Kidney (tissue), 13 donors: ENCODE measurements at regions not wholly inside any gene's neighbourhood (a gene's known extent, or its start where the extent isn't known, plus 50 kb on each side); places are given as distances from the start of the nearest gene placed in this dataset.

Experiments
- DNase-seq, 5 donors: peaks; one replicate each; pipeline ENCODE4 v3.0.0-alpha.2; 2013 to 2020
- FAIRE-seq: peaks from 2 replicates; lab custom pipeline; 2012; peaks lifted over from hg19 to GRCh38; lab: Jason Lieb, UNC
- H3K27ac ChIP-seq, 2 donors: one replicate each; pipeline ENCODE4 v1.7.0; 2013; ENCODE audit warnings: low read depth in 2 of 2, low read length in 2 of 2, inconsistent platforms in 1 of 2
- H3K27me3 ChIP-seq: one replicate; pipeline ENCODE4 v1.7.1; 2013; ENCODE audit warnings: low read length, inconsistent platforms; ENCODE audit not compliant: control insufficient read depth, insufficient read depth
- H3K36me3 ChIP-seq, 3 donors: one replicate each; pipeline versions ENCODE4 v1.7.0 to v1.7.1; 2013; ENCODE audit warnings: low read length in 3 of 3, control low read depth in 1 of 3, inconsistent platforms in 1 of 3; ENCODE audit not compliant: insufficient read depth in 3 of 3, control insufficient read depth in 2 of 3
- H3K4me1 ChIP-seq, 3 donors: one replicate each; pipeline versions ENCODE4 v1.7.0 to v1.7.1; 2013; ENCODE audit warnings: low read length in 3 of 3, inconsistent platforms in 1 of 3, low read depth in 1 of 3; ENCODE audit not compliant: control insufficient read depth in 2 of 3, insufficient read depth in 2 of 3
- H3K4me3 ChIP-seq, 3 donors: one replicate each; pipeline versions ENCODE4 v1.7.0 to v1.8.1; 2013; ENCODE audit warnings: low read length in 3 of 3, control low read depth in 1 of 3, inconsistent platforms in 1 of 3
- H3K9ac ChIP-seq, 3 donors: one replicate each; pipeline versions ENCODE4 v1.7.0 to v1.7.1; 2013; ENCODE audit warnings: low read length in 3 of 3, control low read depth in 1 of 3, inconsistent platforms in 1 of 3
- H3K9me3 ChIP-seq, 3 donors: one replicate each; pipeline versions ENCODE4 v1.7.0 to v1.7.1; 2013; ENCODE audit warnings: low read length in 3 of 3, control low read depth in 1 of 3, inconsistent platforms in 1 of 3; ENCODE audit not compliant: control insufficient read depth in 2 of 3, insufficient read depth in 1 of 3
- intact Hi-C: fragments of 100-400 bp; cut with DNase I; formaldehyde crosslinking; loops from one replicate; pipeline ENCODE4 v1.11.1; 2022
- TF ChIP-seq, protein P1 (sequence below): IDR thresholded peaks from 3 replicates; pipeline ENCODE4 v1.5.1; 2012; ENCODE audit warnings: mild to moderate bottlenecking, moderate library complexity, borderline replicate concordance; ENCODE audit not compliant: insufficient read depth; ENCODE audit errors: extremely low read depth
- donor health status: control.
- donor health status: control.
- donor health status: control.
- donor health status: control.
- donor health status: control.
- donor health status: DM: yes; HTN: yes; CAD: no.
- donor health status: Normal renal cell carcinoma (clear cell type).

DNA sequence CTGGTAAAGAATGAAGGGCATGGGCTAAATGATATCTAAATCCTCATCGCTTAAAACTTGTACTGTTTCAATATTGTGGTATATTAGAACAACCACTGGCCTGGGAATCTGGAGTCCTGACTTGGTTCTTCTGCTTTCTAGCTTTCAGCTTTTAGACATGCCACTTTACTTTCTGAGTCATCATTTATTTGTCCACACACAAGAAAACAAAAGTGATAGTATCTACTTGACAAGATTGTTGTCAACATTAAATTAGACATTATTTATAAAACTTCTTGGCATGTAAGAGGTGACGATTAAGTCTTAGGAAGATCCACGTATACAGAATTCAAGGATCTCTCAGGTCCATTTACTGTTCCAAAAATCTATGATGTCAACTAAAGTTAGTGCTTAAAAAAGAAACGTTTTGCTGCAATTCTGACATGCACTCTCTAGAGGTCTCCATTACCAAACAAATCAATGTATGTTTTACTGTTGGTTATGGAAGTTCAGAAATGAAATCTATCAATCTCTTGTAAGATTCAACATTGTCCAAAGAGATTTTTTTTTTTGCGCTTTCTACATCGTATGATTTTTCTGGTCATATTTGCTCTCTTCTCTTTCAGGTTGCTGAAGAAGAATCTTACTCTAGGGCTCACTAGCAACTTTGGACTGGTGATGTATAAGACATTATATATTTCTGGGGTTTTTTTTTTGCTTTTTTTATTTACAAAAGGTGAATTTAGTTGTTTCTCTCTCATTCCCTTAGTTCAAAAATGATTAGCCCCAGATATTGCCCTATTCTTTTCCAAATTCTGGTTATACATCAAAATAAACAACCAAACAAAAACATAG is 53.6 kb upstream of the DYNC1I1 start:
- Histone ChIP-seq H3K9me3 (no peaks in the 10 kb centered on the region), H3K9ac (no peak overlapping the region), H3K4me1 (no peaks in the 10 kb centered on the region), H3K36me3 (no peaks in the 10 kb centered on the region), H3K4me3 (no peak overlapping the region), H3K27me3 (no peaks in the 10 kb centered on the region), H3K27ac (no peak overlapping the region)
- FAIRE-seq (peak; percentile 79), DNase-seq (peak in 2 of 5 donors; percentile 15 to 22)
- TF ChIP-seq, protein P1, sequence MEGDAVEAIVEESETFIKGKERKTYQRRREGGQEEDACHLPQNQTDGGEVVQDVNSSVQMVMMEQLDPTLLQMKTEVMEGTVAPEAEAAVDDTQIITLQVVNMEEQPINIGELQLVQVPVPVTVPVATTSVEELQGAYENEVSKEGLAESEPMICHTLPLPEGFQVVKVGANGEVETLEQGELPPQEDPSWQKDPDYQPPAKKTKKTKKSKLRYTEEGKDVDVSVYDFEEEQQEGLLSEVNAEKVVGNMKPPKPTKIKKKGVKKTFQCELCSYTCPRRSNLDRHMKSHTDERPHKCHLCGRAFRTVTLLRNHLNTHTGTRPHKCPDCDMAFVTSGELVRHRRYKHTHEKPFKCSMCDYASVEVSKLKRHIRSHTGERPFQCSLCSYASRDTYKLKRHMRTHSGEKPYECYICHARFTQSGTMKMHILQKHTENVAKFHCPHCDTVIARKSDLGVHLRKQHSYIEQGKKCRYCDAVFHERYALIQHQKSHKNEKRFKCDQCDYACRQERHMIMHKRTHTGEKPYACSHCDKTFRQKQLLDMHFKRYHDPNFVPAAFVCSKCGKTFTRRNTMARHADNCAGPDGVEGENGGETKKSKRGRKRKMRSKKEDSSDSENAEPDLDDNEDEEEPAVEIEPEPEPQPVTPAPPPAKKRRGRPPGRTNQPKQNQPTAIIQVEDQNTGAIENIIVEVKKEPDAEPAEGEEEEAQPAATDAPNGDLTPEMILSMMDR: peak; percentile 10
- intact Hi-C loops: no loop called here

DNA sequence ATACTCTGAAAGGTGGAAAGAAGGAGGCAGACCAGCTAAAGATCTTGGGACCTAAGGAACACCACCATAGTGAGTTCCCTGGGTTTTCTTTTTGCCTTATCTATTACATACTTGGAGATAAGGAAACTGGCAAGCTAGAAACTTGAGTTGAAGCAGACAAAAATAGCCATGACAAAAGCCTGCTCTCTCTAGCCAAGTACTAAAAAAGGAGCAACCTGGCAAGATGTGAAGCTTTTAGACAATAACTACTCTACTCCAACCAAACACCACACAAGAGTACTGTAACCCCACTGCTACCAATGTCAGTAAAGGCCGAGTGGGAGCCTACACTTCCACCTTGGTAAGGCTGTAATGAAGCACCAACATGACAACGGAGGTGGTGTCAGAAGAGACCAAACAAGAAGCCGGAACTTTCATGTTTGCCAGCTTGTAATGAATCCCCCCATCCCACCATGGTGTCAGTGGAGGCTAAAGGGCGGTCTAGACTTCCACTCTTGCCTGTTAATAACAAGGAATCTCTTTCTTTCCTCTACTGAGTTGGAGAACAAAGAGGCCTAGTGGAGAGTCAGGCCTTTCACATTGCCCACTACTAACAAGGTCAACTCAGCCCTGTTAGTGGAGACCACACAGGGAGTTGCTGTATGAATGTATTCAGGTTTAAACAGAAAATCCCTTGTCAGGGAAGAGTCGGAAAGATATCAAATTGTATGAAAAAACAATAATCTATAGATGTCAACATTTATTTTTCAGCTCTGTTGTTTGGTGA is 55.8 kb upstream of the DYNC1I1 start:
- no peak for DNase-seq
- TF ChIP-seq, protein P1: no peak
- Histone ChIP-seq H3K4me3 (no peak overlapping the region), H3K9me3 (no peaks in the 10 kb centered on the region), H3K9ac (no peak overlapping the region), H3K36me3 (no peaks in the 10 kb centered on the region), H3K27ac (no peak overlapping the region), H3K27me3 (no peaks in the 10 kb centered on the region), H3K4me1 (no peaks in the 10 kb centered on the region)
- intact Hi-C loops: no loop called here
- no peak for FAIRE-seq

DNA sequence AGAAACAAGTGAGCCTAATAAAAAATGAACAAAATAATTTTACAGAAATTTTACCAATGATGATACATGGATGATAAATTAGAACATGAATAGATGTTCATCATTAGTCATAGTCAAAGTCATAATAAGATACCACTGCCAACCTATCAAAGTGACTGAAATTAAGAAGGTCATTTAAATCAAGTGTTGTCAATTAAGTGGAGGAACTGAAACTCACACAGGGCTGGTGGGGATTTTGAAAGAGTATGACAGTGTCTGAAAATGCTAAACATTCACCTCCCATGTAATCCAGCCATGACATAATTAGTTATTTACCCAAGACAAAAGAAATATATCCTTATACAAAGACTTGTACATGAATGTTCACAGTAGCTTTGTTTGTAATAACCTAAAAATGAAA is 57.1 kb upstream of the DYNC1I1 start:
- FAIRE-seq: no peak

More for the DNA sequence above, 57.1 kb upstream of the DYNC1I1 start:
- intact Hi-C loops: no loop called here
- Histone ChIP-seq H3K27ac (no peak overlapping the region), H3K4me1 (no peaks in the 10 kb centered on the region), H3K9ac (no peak overlapping the region), H3K9me3 (no peaks in the 10 kb centered on the region), H3K36me3 (no peaks in the 10 kb centered on the region), H3K27me3 (no peaks in the 10 kb centered on the region), H3K4me3 (no peak overlapping the region)
- TF ChIP-seq, protein P1: no peak
- no peak for DNase-seq
